ENCODE measurements at regions not wholly inside any gene's neighbourhood (a gene's known extent, or its start where the extent isn't known, plus 50 kb on each side); places are given as distances from the start of the nearest gene placed in this dataset.

GRCh38 chr4:127548990-127549925 is 83.5 kb upstream of the INTU start:
- DNase-seq: no peak
- H3K36me3 ChIP-seq (ENCODE audit: low read depth): no peaks in the 10 kb centered on the region
- ATAC-seq: no peak
- TF ChIP-seq CTCF (IDR thresholded peaks at IDR 0.05): no peak
- no peaks in the 10 kb centered on the region for H3K9me3 ChIP-seq
- no peaks in the 10 kb centered on the region for H3K4me1 ChIP-seq (ENCODE audit: low read depth)
- no peak overlapping the region for H3K4me3 ChIP-seq
- intact Hi-C loops (cut with DNase I, micrococcal nuclease): no loop called here

GRCh38 chr4:127555106-127555505 is 77.7 kb upstream of the INTU start:
- ATAC-seq (no peak), DNase-seq (no peak)
- Histone ChIP-seq H3K36me3 (ENCODE audit: low read depth) (no peaks in the 10 kb centered on the region), H3K9me3 (no peaks in the 10 kb centered on the region), H3K4me1 (ENCODE audit: low read depth) (no peaks in the 10 kb centered on the region), H3K4me3 (no peak overlapping the region)
- intact Hi-C loops (cut with DNase I, micrococcal nuclease): no loop called here
- TF ChIP-seq CTCF (IDR thresholded peaks at IDR 0.05): no peak

GRCh38 chr4:127558088-127558487 is 74.7 kb upstream of the INTU start:
- TF ChIP-seq CTCF (IDR thresholded peaks at IDR 0.05): no peak
- no peak for DNase-seq
- no peaks in the 10 kb centered on the region for H3K9me3 ChIP-seq
- no peaks in the 10 kb centered on the region for H3K36me3 ChIP-seq (ENCODE audit: low read depth)
- no peak overlapping the region for H3K4me3 ChIP-seq
- H3K4me1 ChIP-seq (ENCODE audit: low read depth): no peaks in the 10 kb centered on the region
- intact Hi-C loops (cut with DNase I, micrococcal nuclease): no loop called here
- ATAC-seq: no peak

- ATAC-seq (no peak), DNase-seq (no peak)
- intact Hi-C loops (cut with DNase I, micrococcal nuclease): no loop called here
- Histone ChIP-seq H3K36me3 (ENCODE audit: low read depth) (no peaks in the 10 kb centered on the region), H3K4me1 (ENCODE audit: low read depth) (no peaks in the 10 kb centered on the region), H3K4me3 (no peak overlapping the region), H3K9me3 (no peaks in the 10 kb centered on the region)
- no peak for TF ChIP-seq CTCF (IDR thresholded peaks at IDR 0.05)
Observed at GRCh38 chr4:127558489-127559407, 74.0 kb upstream of the INTU start.

GRCh38 chr4:127559981-127560380 is 72.8 kb upstream of the INTU start:
- TF ChIP-seq CTCF (IDR thresholded peaks at IDR 0.05): no peak
- Histone ChIP-seq H3K36me3 (ENCODE audit: low read depth) (no peaks in the 10 kb centered on the region), H3K4me3 (no peak overlapping the region), H3K9me3 (no peaks in the 10 kb centered on the region), H3K4me1 (ENCODE audit: low read depth) (no peaks in the 10 kb centered on the region)
- intact Hi-C loops (cut with DNase I, micrococcal nuclease): no loop called here
- DNase-seq: no peak
- no peak for ATAC-seq
